Astrocyte (in vitro differentiated cells and primary cell): ENCODE measurements at regions not wholly inside any gene's neighbourhood (a gene's known extent, or its start where the extent isn't known, plus 50 kb on each side); places are given as distances from the start of the nearest gene placed in this dataset.

Experiments
- CTCF ChIP-seq: IDR thresholded peaks from 2 replicates; pipeline ENCODE4 v1.5.1; 2011; ENCODE audit warnings: low read depth, mild to moderate bottlenecking, inconsistent platforms, low read length, moderate library complexity; ENCODE audit not compliant: insufficient read depth
- EZH2 ChIP-seq: IDR thresholded peaks from 2 replicates; pipeline ENCODE4 v1.6.1; 2012; ENCODE audit warnings: mild to moderate bottlenecking, low read length, inconsistent platforms; ENCODE audit not compliant: insufficient read depth

GRCh38 chr3:106249981-106250380 is 381.2 kb upstream of the CBLB start:
- TF ChIP-seq CTCF (no peak), EZH2 (no peak)
